ENCODE measurements at regions not wholly inside any gene's neighbourhood (a gene's known extent, or its start where the extent isn't known, plus 50 kb on each side); places are given as distances from the start of the nearest gene placed in this dataset.

- Histone ChIP-seq H3K36me3 (no peaks in the 10 kb centered on the region), H3K4me1 (no peaks in the 10 kb centered on the region), H3K9ac (ENCODE audit: low read depth in 2 of 2, low read length in 2 of 2) (no peak overlapping the region), H3K9me3 (no peaks in the 10 kb centered on the region), H3K27me3 (no peaks in the 10 kb centered on the region), H3K4me3 (no peak overlapping the region), H3K27ac (no peak overlapping the region)
- no peak for TF ChIP-seq CTCF (IDR thresholded peaks at IDR 0.05)
- no peak for DNase-seq
- intact Hi-C loops (cut with DNase I) = no loop called here
Measured at GRCh38 chr10:108410236-108410635, 1245.7 kb upstream of the SORCS1 start.

DNA sequence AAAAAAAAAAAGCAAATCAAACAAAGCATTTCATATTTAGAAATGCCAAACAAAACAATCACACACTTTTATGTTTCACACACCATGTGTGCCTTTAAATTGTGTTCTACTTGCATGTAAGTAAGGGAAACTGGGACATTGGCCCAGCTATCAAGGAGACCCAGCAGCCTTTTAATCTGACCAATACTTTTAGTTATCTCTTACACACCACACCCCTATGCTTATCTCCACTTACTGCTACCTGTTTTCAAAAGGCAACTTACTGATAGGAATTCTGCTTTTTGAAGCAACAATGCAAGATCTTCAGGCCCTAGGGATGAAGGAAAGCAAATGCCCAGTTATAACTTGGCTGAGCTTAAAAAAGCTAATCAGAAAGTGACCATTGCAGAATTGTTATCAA, 1244.8 kb upstream of the SORCS1 start:
- Histone ChIP-seq H3K4me3 (no peak overlapping the region), H3K9ac (ENCODE audit: low read depth in 2 of 2, low read length in 2 of 2) (no peak overlapping the region), H3K4me1 (no peaks in the 10 kb centered on the region), H3K36me3 (no peaks in the 10 kb centered on the region), H3K9me3 (no peaks in the 10 kb centered on the region), H3K27me3 (no peaks in the 10 kb centered on the region), H3K27ac (no peak overlapping the region)
- no peak for DNase-seq
- no peak for TF ChIP-seq CTCF (IDR thresholded peaks at IDR 0.05)
- intact Hi-C loops (cut with DNase I) = no loop called here

DNA sequence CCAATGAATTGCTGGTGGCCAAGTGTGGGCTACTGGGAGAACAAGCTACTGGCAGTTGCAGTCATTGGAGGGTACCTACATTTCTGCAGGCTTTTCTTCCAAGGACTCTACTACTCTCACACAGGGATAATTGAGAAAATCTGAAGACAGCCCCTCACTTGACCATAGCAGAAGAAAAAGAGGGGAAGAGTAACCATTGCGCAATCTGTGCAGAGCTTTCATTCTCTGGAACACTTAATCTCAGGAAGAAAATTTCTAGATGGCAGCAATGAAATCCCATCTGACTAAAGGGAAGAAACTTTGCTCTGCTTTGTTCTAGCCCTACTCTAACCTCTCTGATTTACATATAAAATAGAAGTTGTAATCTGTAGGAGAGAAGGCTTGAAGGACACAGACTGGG, 1239.6 kb upstream of the SORCS1 start:
- intact Hi-C loops (cut with DNase I) = no loop called here
- Histone ChIP-seq H3K36me3 (no peaks in the 10 kb centered on the region), H3K4me3 (no peak overlapping the region), H3K27me3 (no peaks in the 10 kb centered on the region), H3K9ac (ENCODE audit: low read depth in 2 of 2, low read length in 2 of 2) (no peak overlapping the region), H3K27ac (no peak overlapping the region), H3K4me1 (no peaks in the 10 kb centered on the region), H3K9me3 (no peaks in the 10 kb centered on the region)
- DNase-seq = no peak
- TF ChIP-seq CTCF (IDR thresholded peaks at IDR 0.05) = no peak

GRCh38 chr10:108399465-108399864, 1235.0 kb upstream of the SORCS1 start:
- no peak for DNase-seq
- no peak for TF ChIP-seq CTCF (IDR thresholded peaks at IDR 0.05)
- Histone ChIP-seq H3K4me1 (no peaks in the 10 kb centered on the region), H3K4me3 (no peak overlapping the region), H3K27me3 (no peaks in the 10 kb centered on the region), H3K27ac (no peak overlapping the region), H3K9me3 (no peaks in the 10 kb centered on the region), H3K36me3 (no peaks in the 10 kb centered on the region), H3K9ac (ENCODE audit: low read depth in 2 of 2, low read length in 2 of 2) (no peak overlapping the region)
- intact Hi-C loops (cut with DNase I) = no loop called here

- no peak for TF ChIP-seq CTCF (IDR thresholded peaks at IDR 0.05)
- no peaks in the 10 kb centered on the region for H3K27me3 ChIP-seq
- H3K4me3 ChIP-seq = no peak overlapping the region
- H3K9ac ChIP-seq (ENCODE audit: low read depth in 2 of 2, low read length in 2 of 2) = no peak overlapping the region
- no peaks in the 10 kb centered on the region for H3K36me3 ChIP-seq
- no peak for DNase-seq
- H3K27ac ChIP-seq = no peak overlapping the region
- H3K9me3 ChIP-seq = no peaks in the 10 kb centered on the region
- no peaks in the 10 kb centered on the region for H3K4me1 ChIP-seq
- intact Hi-C loops (cut with DNase I) = no loop called here
Measured at GRCh38 chr10:108393089-108393488, 1228.6 kb upstream of the SORCS1 start.

- Histone ChIP-seq H3K9ac (ENCODE audit: low read depth in 2 of 2, low read length in 2 of 2) (no peak overlapping the region), H3K36me3 (no peaks in the 10 kb centered on the region), H3K4me3 (no peak overlapping the region), H3K27ac (no peak overlapping the region), H3K27me3 (no peaks in the 10 kb centered on the region), H3K4me1 (no peaks in the 10 kb centered on the region), H3K9me3 (no peaks in the 10 kb centered on the region)
- TF ChIP-seq CTCF (IDR thresholded peaks at IDR 0.05) = no peak
- no peak for DNase-seq
- intact Hi-C loops (cut with DNase I) = no loop called here
Measured at GRCh38 chr10:108392286-108392685, 1227.8 kb upstream of the SORCS1 start.

Measured in colonic mucosa (tissue), 4 donors.